Keratinocyte (primary cell): ENCODE measurements at regions not wholly inside any gene's neighbourhood (a gene's known extent, or its start where the extent isn't known, plus 50 kb on each side); places are given as distances from the start of the nearest gene placed in this dataset.
A peak's percentile ranks its signal among the peaks of the same experiment; 100 is the strongest.

Experiments used
- DNase-seq: peaks from one replicate; pipeline ENCODE4 v3.0.0-alpha.2; 2011; ENCODE audit warnings: low read depth, missing footprints, low spot score
- FAIRE-seq: peaks from 2 replicates; lab custom pipeline; 2011; peaks lifted over from hg19 to GRCh38; lab: Jason Lieb, UNC
- H2AFZ ChIP-seq: 2 replicates; pipeline ENCODE4 v1.6.0; 2012; ENCODE audit warnings: low read length, control low read depth, inconsistent platforms; ENCODE audit not compliant: control insufficient read depth
- H3K27ac ChIP-seq: 2 replicates; pipeline ENCODE4 v1.5.1; 2011; ENCODE audit warnings: low read length; ENCODE audit not compliant: control insufficient read depth, insufficient read depth
- H3K27me3 ChIP-seq: 3 replicates; pipeline ENCODE4 v1.6.0; 2011; ENCODE audit warnings: low read length; ENCODE audit not compliant: control insufficient read depth, insufficient read depth; ENCODE audit errors: extremely low read depth
- H3K36me3 ChIP-seq, 2 experiments: 2 replicates in 1 of 2; 3 replicates in 1 of 2; pipeline ENCODE4 v1.5.1; 2011; ENCODE audit warnings: low read length in 2 of 2, mild to moderate bottlenecking in 1 of 2; ENCODE audit not compliant: control insufficient read depth in 2 of 2, insufficient read depth in 2 of 2; ENCODE audit errors: extremely low read depth in 1 of 2
- H3K4me1 ChIP-seq: 3 replicates; pipeline ENCODE4 v1.5.1; 2011; ENCODE audit warnings: low read length; ENCODE audit not compliant: control insufficient read depth, insufficient read depth; ENCODE audit errors: extremely low read depth
- H3K4me2 ChIP-seq: 3 replicates; pipeline ENCODE4 v1.6.0; 2011; ENCODE audit warnings: low read depth, low read length; ENCODE audit not compliant: control insufficient read depth, insufficient read depth; ENCODE audit errors: extremely low read depth
- H3K4me3 ChIP-seq, 3 experiments: fragments of 200-600 bp in 1 of 3; sonication (generic) in 1 of 3; 2 replicates in 2 of 3; 3 replicates in 1 of 3; pipeline ENCODE4 v1.5.1; 2011 to 2016; ENCODE audit warnings: low read length in 3 of 3, mild to moderate bottlenecking in 3 of 3, control low read depth in 2 of 3, inconsistent platforms in 1 of 3, low read depth in 1 of 3, mixed read lengths in 1 of 3, mixed run types in 1 of 3, moderate library complexity in 1 of 3; ENCODE audit not compliant: control insufficient read depth in 2 of 3, insufficient read depth in 2 of 3; ENCODE audit errors: extremely low read depth in 1 of 3
- H3K79me2 ChIP-seq: 2 replicates; pipeline ENCODE4 v1.6.0; 2012; ENCODE audit warnings: low read length; ENCODE audit not compliant: control insufficient read depth, insufficient read depth
- H3K9ac ChIP-seq: 3 replicates; pipeline ENCODE4 v1.6.0; 2011; ENCODE audit warnings: low read length; ENCODE audit not compliant: control insufficient read depth, insufficient read depth; ENCODE audit errors: extremely low read depth
- H3K9me1 ChIP-seq: 3 replicates; pipeline ENCODE4 v1.6.0; 2011; ENCODE audit warnings: low read length; ENCODE audit not compliant: control insufficient read depth, insufficient read depth; ENCODE audit errors: extremely low read depth
- H3K9me3 ChIP-seq: 2 replicates; pipeline ENCODE4 v1.5.1; 2012; ENCODE audit warnings: low read depth, low read length; ENCODE audit not compliant: control insufficient read depth
- H4K20me1 ChIP-seq: 3 replicates; pipeline ENCODE4 v1.6.0; 2011; ENCODE audit warnings: low read length; ENCODE audit not compliant: control insufficient read depth, insufficient read depth; ENCODE audit errors: extremely low read depth
- CTCF ChIP-seq, 3 experiments: IDR thresholded peaks in 1 of 3; conservative IDR thresholded peaks in 1 of 3; optimal IDR thresholded peaks in 1 of 3; 2 replicates in 2 of 3; 3 replicates in 1 of 3; pipeline versions ENCODE3 to v1.5.1; 2011; ENCODE audit warnings: low read length in 3 of 3, mild to moderate bottlenecking in 3 of 3, moderate library complexity in 2 of 3, control low read depth in 1 of 3, inconsistent platforms in 1 of 3; ENCODE audit not compliant: insufficient read depth in 2 of 3; ENCODE audit errors: extremely low read depth in 1 of 3
- EZH2 ChIP-seq: IDR thresholded peaks from one replicate; pipeline ENCODE4 v1.6.1; 2012; ENCODE audit warnings: inconsistent platforms, mild to moderate bottlenecking, low read length, moderate library complexity
- dilution Hi-C: fragments of 300-500 bp; cut with MboI; formaldehyde crosslinking; loops from one replicate; pipeline ENCODE4 v1.7.0; 2020; ENCODE audit warnings: low sequenced_read_pairs; ENCODE audit not compliant: extremely low pct_ligation_motif_present

GRCh38 chr17:72430611-72431432, 310.0 kb downstream of the SOX9 start:
- no peak overlapping the region for H2AFZ ChIP-seq
- H3K4me1 ChIP-seq = peaks cover 24% of the 10 kb centered on the region
- TF ChIP-seq EZH2 (no peak), CTCF (optimal IDR thresholded peaks at IDR 0.05 in 1 of 3, IDR thresholded peaks at IDR 0.05 in 1 of 3, conservative IDR thresholded peaks at IDR 0.05 in 1 of 3; ENCODE audit: extremely low read depth in 1 of 3, insufficient read depth in 2 of 3, low read length in 3 of 3) (peak; percentile 23 to 58 (median 24))
- no peak overlapping the region for H3K9ac ChIP-seq
- no peak overlapping the region for H3K4me2 ChIP-seq
- H3K27me3 ChIP-seq = no peaks in the 10 kb centered on the region
- dilution Hi-C loops = no loop called here
- H4K20me1 ChIP-seq = peaks cover 3% of the 10 kb centered on the region
- no peaks in the 10 kb centered on the region for H3K9me3 ChIP-seq
- peaks cover 8 to 10% of the 10 kb centered on the region in 2 experiments for H3K36me3 ChIP-seq
- H3K4me3 ChIP-seq = no peak overlapping the region
- no peak for FAIRE-seq
- no peak overlapping the region for H3K27ac ChIP-seq
- H3K9me1 ChIP-seq = peaks cover 9% of the 10 kb centered on the region
- peaks cover 81% of the 10 kb centered on the region for H3K79me2 ChIP-seq
- DNase-seq = no peak

GRCh38 chr17:72432143-72432621, 311.4 kb downstream of the SOX9 start:
- DNase-seq (no peak), FAIRE-seq (no peak)
- H4K20me1 ChIP-seq = peaks cover 3% of the 10 kb centered on the region
- H3K4me1 ChIP-seq = peaks cover 24% of the 10 kb centered on the region
- H3K36me3 ChIP-seq = peaks cover under 1 to 4% of the 10 kb centered on the region in 2 experiments
- peak overlapping the region; percentile 4 for H3K27ac ChIP-seq
- peaks cover 89% of the 10 kb centered on the region for H3K79me2 ChIP-seq
- no peak overlapping the region for H2AFZ ChIP-seq
- peaks cover 5% of the 10 kb centered on the region for H3K9me1 ChIP-seq
- H3K4me2 ChIP-seq = peak overlapping the region; percentile 53
- TF ChIP-seq EZH2 (no peak), CTCF (optimal IDR thresholded peaks at IDR 0.05 in 1 of 3, IDR thresholded peaks at IDR 0.05 in 1 of 3, conservative IDR thresholded peaks at IDR 0.05 in 1 of 3; ENCODE audit: extremely low read depth in 1 of 3, insufficient read depth in 2 of 3, low read length in 3 of 3) (peak in 1 of 3 experiments; percentile 15)
- H3K9ac ChIP-seq = peak overlapping the region; percentile 34
- peak overlapping the region in 2 of 3 experiments; percentile 10 to 21 for H3K4me3 ChIP-seq
- dilution Hi-C loops = no loop called here
- H3K9me3 ChIP-seq = no peaks in the 10 kb centered on the region
- H3K27me3 ChIP-seq = no peaks in the 10 kb centered on the region
